IMR-90 (cell line): ENCODE measurements at regions not wholly inside any gene's neighbourhood (a gene's known extent, or its start where the extent isn't known, plus 50 kb on each side); places are given as distances from the start of the nearest gene placed in this dataset.

ENCODE experiments used
- ATAC-seq: fragments of 200-7000 bp; cut with Tn5 transposase; 2 replicates; pipeline ENCODE4 v1.9.1; 2020; ENCODE audit warnings: low read depth, mild to moderate bottlenecking, moderate library complexity
- BruUV-seq: library from RNA; stranded (reverse); fragments of 400-500 nt; replicated peaks from 2 replicates; lab custom pipeline; 2021; lab: Mats Ljungman, UMichigan
- CTCF ChIA-PET: fragments of 300-600 bp; formaldehyde crosslinking; extraction: SDS; loops from one replicate; lab custom pipeline; 2021; ENCODE audit warnings: antibody characterized with exemption; lab: Yijun Ruan, JAX
- POLR2A ChIA-PET: fragments of 300-600 bp; sonication (Branson Sonifier 250); formaldehyde crosslinking; loops from one replicate; lab custom pipeline; 2022; ENCODE audit warnings: antibody characterized with exemption; ENCODE audit not compliant: unreplicated experiment; lab: Charles Lee
- DNase-seq: peaks from one replicate; pipeline ENCODE4 v3.0.0; 2013
- H2AFZ ChIP-seq: replicated peaks from 2 replicates; pipeline ENCODE3; 2013; ENCODE audit warnings: low read length, mild to moderate bottlenecking; ENCODE audit not compliant: poor library complexity
- H2AK5ac ChIP-seq: 2 replicates; pipeline ENCODE4 v1.6.1; 2013; ENCODE audit warnings: low read depth, low read length, inconsistent platforms
- H2AK9ac ChIP-seq: replicated peaks from 2 replicates; pipeline ENCODE3; 2013; ENCODE audit warnings: mild to moderate bottlenecking, low read depth, low read length, moderate library complexity; ENCODE audit not compliant: poor library complexity
- H2BK120ac ChIP-seq: 2 replicates; pipeline ENCODE4 v1.6.1; 2013; ENCODE audit warnings: low read depth, low read length, inconsistent platforms
- H2BK15ac ChIP-seq: 3 replicates; pipeline ENCODE4 v1.6.1; 2013; ENCODE audit warnings: low read depth, low read length, inconsistent platforms
- H2BK20ac ChIP-seq: 2 replicates; pipeline ENCODE4 v1.6.1; 2013; ENCODE audit warnings: low read depth, mild to moderate bottlenecking, inconsistent platforms, low read length, moderate library complexity
- H2BK5ac ChIP-seq: 2 replicates; pipeline ENCODE4 v1.6.1; 2013; ENCODE audit warnings: mild to moderate bottlenecking, low read depth, low read length, inconsistent platforms; ENCODE audit not compliant: poor library complexity, severe bottlenecking
- H3K14ac ChIP-seq: replicated peaks from 2 replicates; pipeline ENCODE4 v1.6.1; 2013; ENCODE audit warnings: low read depth, low read length, inconsistent platforms
- H3K18ac ChIP-seq: 2 replicates; pipeline ENCODE4 v1.6.1; 2013; ENCODE audit warnings: low read depth, low read length, control low read depth
- H3K23ac ChIP-seq: 2 replicates; pipeline ENCODE4 v1.6.1; 2013; ENCODE audit warnings: low read depth, low read length, inconsistent platforms
- H3K27ac ChIP-seq: 2 replicates; pipeline ENCODE4 v1.5.1; 2013; ENCODE audit warnings: mild to moderate bottlenecking, control low read depth, low read length; ENCODE audit not compliant: insufficient read depth
- H3K27me3 ChIP-seq: 2 replicates; pipeline ENCODE4 v1.6.1; 2013; ENCODE audit warnings: low read length; ENCODE audit not compliant: control insufficient read depth, insufficient read depth
- H3K36me3 ChIP-seq: 2 replicates; pipeline ENCODE4 v1.6.1; 2013; ENCODE audit warnings: low read length, mixed read lengths; ENCODE audit not compliant: control insufficient read depth, insufficient read depth
- H3K4ac ChIP-seq: 2 replicates; pipeline ENCODE4 v1.6.1; 2013; ENCODE audit warnings: low read depth, low read length, inconsistent platforms
- H3K4me1 ChIP-seq: 2 replicates; pipeline ENCODE4 v1.6.1; 2013; ENCODE audit warnings: low read length, mixed read lengths; ENCODE audit not compliant: control insufficient read depth, insufficient read depth
- H3K4me2 ChIP-seq: 2 replicates; pipeline ENCODE4 v1.6.1; 2013; ENCODE audit warnings: low read depth, mild to moderate bottlenecking, control low read depth, low read length, moderate library complexity
- H3K4me3 ChIP-seq: 2 replicates; pipeline ENCODE4 v1.5.1; 2013; ENCODE audit warnings: low read depth, mild to moderate bottlenecking, control low read depth, low read length, moderate library complexity; ENCODE audit not compliant: insufficient read depth
- H3K56ac ChIP-seq: 2 replicates; pipeline ENCODE4 v1.6.1; 2013; ENCODE audit warnings: low read length, inconsistent platforms; ENCODE audit not compliant: insufficient read depth; ENCODE audit errors: extremely low read depth
- H3K79me1 ChIP-seq, 2 experiments: 2 replicates each; pipeline ENCODE4 v1.6.1; 2013; ENCODE audit warnings: low read length in 2 of 2, inconsistent platforms in 1 of 2, low read depth in 1 of 2
- H3K9ac ChIP-seq: 2 replicates; pipeline ENCODE4 v1.6.1; 2013; ENCODE audit warnings: low read depth, low read length, control low read depth
- H3K9me1 ChIP-seq: 2 replicates; pipeline ENCODE4 v1.6.1; 2013; ENCODE audit warnings: low read length, inconsistent platforms; ENCODE audit not compliant: insufficient read depth
- H3K9me3 ChIP-seq: 2 replicates; pipeline ENCODE4 v1.6.1; 2013; ENCODE audit warnings: low read length; ENCODE audit not compliant: control insufficient read depth, insufficient read depth
- H4K20me1 ChIP-seq: 2 replicates; pipeline ENCODE4 v1.6.1; 2013; ENCODE audit warnings: low read length, inconsistent platforms; ENCODE audit not compliant: insufficient read depth
- H4K5ac ChIP-seq: 2 replicates; pipeline ENCODE4 v1.6.1; 2013; ENCODE audit warnings: mild to moderate bottlenecking, low read depth, low read length, control low read depth
- H4K8ac ChIP-seq, 2 experiments: 2 replicates each; pipeline ENCODE4 v1.6.1; 2013; ENCODE audit warnings: low read depth in 2 of 2, low read length in 2 of 2, control low read depth in 1 of 2, inconsistent platforms in 1 of 2
- H4K91ac ChIP-seq: 2 replicates; pipeline ENCODE4 v1.6.1; 2013; ENCODE audit warnings: low read depth, low read length, inconsistent platforms; ENCODE audit not compliant: insufficient read depth
- BHLHE40 ChIP-seq: fragments of 150-350 bp; IDR thresholded peaks from 2 replicates; pipeline ENCODE4 v1.6.1; 2016; ENCODE audit warnings: mild to moderate bottlenecking, low read depth, low read length
- CEBPB ChIP-seq: IDR thresholded peaks from 2 replicates; pipeline ENCODE4 v1.6.1; 2012; ENCODE audit warnings: low read depth, low read length, improper control_type of control experiment
- CHD1 ChIP-seq: IDR thresholded peaks from 2 replicates; pipeline ENCODE4 v1.6.1; 2012; ENCODE audit warnings: low read depth, low read length, improper control_type of control experiment
- CTCF ChIP-seq: conservative IDR thresholded peaks from 2 replicates; pipeline ENCODE4 v1.5.1; 2012; ENCODE audit warnings: mild to moderate bottlenecking, low read depth, low read length, improper control_type of control experiment
- ELK1 ChIP-seq: fragments of 150-350 bp; IDR thresholded peaks from 2 replicates; pipeline ENCODE4 v1.6.1; 2016; ENCODE audit warnings: low read depth, mild to moderate bottlenecking, low read length, moderate library complexity, borderline replicate concordance
- FOS ChIP-seq: fragments of 150-350 bp; IDR thresholded peaks from 2 replicates; pipeline ENCODE4 v1.6.1; 2016; ENCODE audit warnings: low read depth, low read length
- MAFK ChIP-seq: IDR thresholded peaks from 2 replicates; pipeline ENCODE4 v1.6.1; 2012; ENCODE audit warnings: low read depth, low read length, improper control_type of control experiment
- MAZ ChIP-seq: IDR thresholded peaks from 2 replicates; pipeline ENCODE4 v1.6.1; 2012; ENCODE audit warnings: low read depth, mild to moderate bottlenecking, low read length, improper control_type of control experiment, moderate library complexity, borderline replicate concordance
- MXI1 ChIP-seq: IDR thresholded peaks from 2 replicates; pipeline ENCODE4 v1.6.1; 2012; ENCODE audit warnings: low read depth, mild to moderate bottlenecking, low read length, moderate library complexity, borderline replicate concordance
- NFE2L2 ChIP-seq: fragments of 150-350 bp; IDR thresholded peaks from 2 replicates; pipeline ENCODE4 v1.6.1; 2016; ENCODE audit warnings: low read depth, mild to moderate bottlenecking, low read length
- POLR2A ChIP-seq: IDR thresholded peaks from 2 replicates; pipeline ENCODE4 v1.6.1; 2012; ENCODE audit warnings: mild to moderate bottlenecking, low read depth, low read length
- RAD21 ChIP-seq: IDR thresholded peaks from 2 replicates; pipeline ENCODE4 v1.6.1; 2012; ENCODE audit warnings: low read length, improper control_type of control experiment
- RCOR1 ChIP-seq: IDR thresholded peaks from 2 replicates; pipeline ENCODE4 v1.6.1; 2012; ENCODE audit warnings: mild to moderate bottlenecking, low read length, improper control_type of control experiment; ENCODE audit not compliant: insufficient replicate concordance
- RFX5 ChIP-seq: IDR thresholded peaks from 2 replicates; pipeline ENCODE4 v1.8.0; 2012; ENCODE audit warnings: low read depth, mild to moderate bottlenecking, low read length, moderate library complexity
- SMC3 ChIP-seq: fragments of 150-350 bp; IDR thresholded peaks from 2 replicates; pipeline ENCODE4 v1.6.1; 2016; ENCODE audit warnings: low read depth, mild to moderate bottlenecking, antibody characterized with exemption, low read length, moderate library complexity
- USF2 ChIP-seq: fragments of 150-350 bp; IDR thresholded peaks from 2 replicates; pipeline ENCODE4 v1.6.1; 2017; ENCODE audit warnings: mild to moderate bottlenecking, antibody characterized with exemption, low read length, low read depth
- WGBS, 2 experiments: methylation state at CpG; one replicate each; pipeline versions ENCODE4 v1.1.5 to v1.1.7; 2013; ENCODE audit warnings: missing lambda C conversion rate in 2 of 2; ENCODE audit not compliant: insufficient read length in 1 of 2; ENCODE audit errors: extremely low coverage in 2 of 2; 5-methylcytosine and 5-hydroxymethylcytosine counted together
- dilution Hi-C: fragments of 300-500 bp; cut with HindIII; formaldehyde crosslinking; loops from one replicate; pipeline ENCODE4 v1.14.3; 2018; ENCODE audit warnings: low sequenced_read_pairs; ENCODE audit not compliant: unreplicated experiment
- in situ Hi-C: fragments of 300-500 bp; cut with MboI; formaldehyde crosslinking; loops from 3 replicates; pipeline ENCODE4 v1.14.3; 2019; ENCODE audit warnings: low sequenced_read_pairs, inconsistent platforms, mixed read lengths
- intact Hi-C: fragments of 100-400 bp; cut with micrococcal nuclease; formaldehyde crosslinking; loops from 2 replicates; pipeline ENCODE4 v1.10.0; 2022

DNA sequence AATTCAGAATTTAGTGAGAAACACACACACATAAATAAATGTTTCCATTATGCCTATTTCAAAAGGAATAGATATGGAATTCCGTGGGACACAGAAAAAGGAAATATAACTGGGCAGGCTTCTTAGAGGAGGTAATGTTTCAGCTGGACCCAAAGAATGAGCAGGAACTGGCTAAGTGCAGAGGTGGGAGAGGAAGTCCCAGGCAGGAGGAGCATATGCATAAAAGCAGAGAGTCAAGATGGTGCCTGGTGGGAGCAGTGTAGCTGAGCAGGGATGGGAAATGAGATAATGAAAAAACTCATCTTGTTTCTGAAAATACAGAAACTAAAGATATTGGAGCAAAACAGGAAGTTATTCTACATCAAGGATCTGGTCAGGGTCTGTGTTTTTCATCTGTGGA is 115.2 kb upstream of the MAGI3 start:
- Histone ChIP-seq H2AK5ac (no peak overlapping the region), H3K14ac (no peak overlapping the region), H3K9me1 (no peaks in the 10 kb centered on the region), H4K91ac (no peak overlapping the region), H3K9ac (no peak overlapping the region), H3K56ac (no peak overlapping the region), H4K5ac (no peak overlapping the region), H2BK120ac (no peak overlapping the region), H3K4me3 (no peak overlapping the region), H4K8ac (no peak overlapping the region), H3K18ac (no peak overlapping the region), H2BK5ac (no peak overlapping the region), H3K9me3 (no peaks in the 10 kb centered on the region), H2AK9ac (no peak overlapping the region), H2AFZ (no peak overlapping the region), H3K4ac (no peak overlapping the region), H4K20me1 (no peaks in the 10 kb centered on the region), H3K36me3 (no peaks in the 10 kb centered on the region), H3K27me3 (peaks cover 3% of the 10 kb centered on the region; the same call in 1 of the 2 replicates), H3K79me1 (no peaks in the 10 kb centered on the region), H3K4me1 (no peaks in the 10 kb centered on the region), H2BK20ac (no peak overlapping the region), H3K27ac (no peak overlapping the region), H3K23ac (no peak overlapping the region), H3K4me2 (no peak overlapping the region), H2BK15ac (no peak overlapping the region)
- intact Hi-C loops, result no loop called here
- DNase-seq, result no peak
- in situ Hi-C loops, result no loop called here
- dilution Hi-C loops, result no loop called here
- no peak for ATAC-seq
- WGBS, 2 experiments, result no CpG with 5 or more reads among the region's 1 CpG
- CTCF ChIA-PET, result interaction anchor here (0.6 kb wide), 1 partner anchor 13 kb away, joined by 3 read pairs; no protein-coding TSS in a partner anchor
- no TSS peak for BruUV-seq
- no peak for TF ChIP-seq FOS
- TF ChIP-seq ELK1, result no peak
- TF ChIP-seq CEBPB, result no peak
- no peak for TF ChIP-seq CTCF
- TF ChIP-seq NFE2L2, result no peak
- TF ChIP-seq POLR2A, result no peak
- no peak for TF ChIP-seq RCOR1
- TF ChIP-seq USF2, result no peak
- TF ChIP-seq SMC3, result no peak
- TF ChIP-seq BHLHE40, result no peak
- no peak for TF ChIP-seq RAD21
- no peak for TF ChIP-seq MXI1
- TF ChIP-seq MAFK, result no peak
- no peak for TF ChIP-seq CHD1
- no peak for TF ChIP-seq RFX5
- TF ChIP-seq MAZ, result no peak
- POLR2A ChIA-PET, result no interaction called here
